T-helper 2 cell treated with Interferon-gamma antibody and Interleukin-4, amounts not matched to agents 5 μg/mL and 100 μg/mL, for 36 hours (primary cell): ENCODE measurements at regions not wholly inside any gene's neighbourhood (a gene's known extent, or its start where the extent isn't known, plus 50 kb on each side); places are given as distances from the start of the nearest gene placed in this dataset.

ENCODE experiments used
- DNase-seq: peaks from one replicate; pipeline ENCODE4 v3.0.0; 2021; ENCODE audit warnings: low spot score
- H3K27ac Mint-ChIP-seq: one replicate; pipeline ENCODE4 v1.8.0; 2021; ENCODE audit warnings: mild to moderate bottlenecking, mixed read lengths
- H3K27me3 Mint-ChIP-seq: one replicate; pipeline ENCODE4 v1.8.0; 2021; ENCODE audit warnings: low read depth, mixed read lengths
- H3K36me3 Mint-ChIP-seq: one replicate; pipeline ENCODE4 v1.8.0; 2021; ENCODE audit warnings: low read depth, mixed read lengths
- H3K4me1 Mint-ChIP-seq: one replicate; pipeline ENCODE4 v1.8.0; 2021; ENCODE audit warnings: low read depth, mixed read lengths
- H3K4me3 Mint-ChIP-seq: one replicate; pipeline ENCODE4 v1.8.0; 2022; ENCODE audit warnings: mild to moderate bottlenecking, moderate library complexity, mixed read lengths
- H3K9me3 Mint-ChIP-seq: one replicate; pipeline ENCODE4 v1.8.0; 2021; ENCODE audit warnings: mixed read lengths

DNA sequence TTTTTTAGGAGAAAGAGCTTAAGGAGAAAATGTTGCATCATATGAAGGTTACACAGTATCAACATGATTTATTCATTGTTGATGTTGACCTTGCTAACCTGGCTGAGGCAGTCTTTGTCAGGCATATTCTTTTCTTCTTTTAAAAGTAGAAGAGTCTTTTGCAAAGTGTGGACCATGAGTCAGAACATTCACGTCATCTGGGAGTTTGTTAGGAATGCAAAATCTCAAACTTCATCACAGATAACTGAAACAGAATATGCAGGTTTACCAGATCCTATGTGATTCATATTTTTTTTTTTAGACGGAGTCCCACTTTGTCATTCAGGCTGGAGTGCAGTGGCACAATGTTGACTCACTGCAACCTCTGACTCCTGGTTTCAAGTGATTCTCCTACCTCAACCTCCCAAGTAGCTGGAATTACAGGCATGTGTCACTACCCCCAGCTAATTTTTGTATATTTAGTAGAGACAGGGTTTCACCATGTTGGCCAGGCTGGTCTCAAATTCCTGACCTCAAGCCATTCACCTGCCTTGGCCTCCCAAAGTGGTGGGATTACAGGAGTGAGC, 530.4 kb upstream of the BTBD3 start:
- Mint-ChIP-seq H3K4me3 (no peak overlapping the region), H3K27ac (no peak overlapping the region), H3K9me3 (peaks cover 4% of the 10 kb centered on the region), H3K36me3 (no peaks in the 10 kb centered on the region), H3K4me1 (no peaks in the 10 kb centered on the region), H3K27me3 (no peaks in the 10 kb centered on the region)
- no peak for DNase-seq

DNA sequence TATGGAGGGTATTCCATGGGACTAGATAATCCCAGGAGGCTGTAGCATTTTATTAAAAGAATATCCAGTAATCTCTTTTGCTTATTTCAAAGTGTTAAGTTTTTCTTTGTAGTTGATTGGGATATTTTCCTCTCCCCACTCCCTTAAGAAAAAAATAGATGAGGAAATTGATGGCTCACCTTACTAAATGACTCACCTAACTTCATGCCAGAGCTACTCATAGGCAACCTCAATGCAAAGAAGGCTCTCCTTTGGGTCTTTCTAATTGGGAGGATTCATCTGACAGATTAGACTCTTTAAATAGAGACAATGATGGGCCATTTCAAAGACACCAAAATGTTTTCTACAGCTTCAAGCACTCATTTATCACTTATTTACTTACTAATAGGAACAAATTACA, 528.5 kb upstream of the BTBD3 start:
- no peaks in the 10 kb centered on the region for H3K9me3 Mint-ChIP-seq
- DNase-seq, result no peak
- H3K36me3 Mint-ChIP-seq, result no peaks in the 10 kb centered on the region
- H3K4me1 Mint-ChIP-seq, result no peaks in the 10 kb centered on the region
- H3K27ac Mint-ChIP-seq, result no peak overlapping the region
- no peaks in the 10 kb centered on the region for H3K27me3 Mint-ChIP-seq
- H3K4me3 Mint-ChIP-seq, result no peak overlapping the region

DNA sequence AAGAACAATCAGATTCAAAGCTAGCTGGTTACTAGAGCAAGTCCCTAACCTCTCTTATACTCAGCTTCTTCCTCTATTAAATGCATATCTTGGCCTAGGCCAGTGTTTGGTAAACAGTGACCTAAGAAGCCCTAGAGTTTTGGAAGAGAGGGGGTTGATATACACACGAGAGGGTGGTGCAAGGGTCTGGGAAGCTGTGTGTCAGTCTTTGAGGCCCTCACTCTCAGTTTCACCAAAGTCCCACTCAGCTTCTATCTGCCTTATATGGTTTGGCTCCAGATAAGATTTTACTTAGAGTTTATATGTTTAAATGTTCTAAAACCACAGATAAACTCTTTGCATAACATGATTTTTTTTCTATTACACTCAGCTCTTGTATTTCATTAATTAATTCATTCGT, 526.1 kb upstream of the BTBD3 start:
- no peak for DNase-seq
- H3K4me3 Mint-ChIP-seq, result no peak overlapping the region
- H3K27ac Mint-ChIP-seq, result no peak overlapping the region
- H3K36me3 Mint-ChIP-seq, result no peaks in the 10 kb centered on the region
- H3K4me1 Mint-ChIP-seq, result no peaks in the 10 kb centered on the region
- H3K27me3 Mint-ChIP-seq, result no peaks in the 10 kb centered on the region
- H3K9me3 Mint-ChIP-seq, result no peaks in the 10 kb centered on the region

DNA sequence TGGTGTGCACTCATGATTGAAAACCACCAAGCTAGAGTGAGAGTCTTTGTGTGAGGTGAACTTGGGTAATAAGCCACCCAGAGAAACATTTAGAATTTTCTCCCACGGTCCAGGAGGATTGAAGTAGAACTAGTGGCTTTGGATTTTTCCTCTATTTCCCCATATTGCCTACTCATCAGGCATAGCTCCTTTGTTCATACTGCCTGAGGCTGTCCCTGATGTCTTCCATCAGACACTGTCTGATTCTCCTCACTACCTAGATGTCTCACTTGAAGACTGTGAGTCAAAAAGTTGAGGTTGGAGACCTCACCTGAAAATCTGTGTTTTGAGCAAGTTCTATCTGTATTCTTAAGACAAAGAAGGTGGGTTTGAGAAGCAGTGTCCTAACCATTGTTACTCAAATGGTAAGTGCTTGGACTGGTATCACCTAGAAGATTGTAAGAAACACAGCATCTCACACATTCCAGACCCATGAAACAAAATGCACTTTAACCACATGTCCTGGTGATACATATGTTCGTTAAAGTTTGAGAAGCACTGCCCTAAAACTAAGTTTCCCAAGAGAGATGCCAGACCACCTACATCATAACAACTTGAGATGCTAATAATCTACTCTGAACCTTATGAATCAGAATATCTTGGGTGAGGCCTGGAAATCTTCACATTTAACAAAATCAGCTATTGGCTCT, 523.4 kb upstream of the BTBD3 start:
- H3K27ac Mint-ChIP-seq, result no peak overlapping the region
- no peak overlapping the region for H3K4me3 Mint-ChIP-seq
- H3K27me3 Mint-ChIP-seq, result no peaks in the 10 kb centered on the region
- no peaks in the 10 kb centered on the region for H3K36me3 Mint-ChIP-seq
- no peaks in the 10 kb centered on the region for H3K4me1 Mint-ChIP-seq
- no peaks in the 10 kb centered on the region for H3K9me3 Mint-ChIP-seq
- no peak for DNase-seq

DNA sequence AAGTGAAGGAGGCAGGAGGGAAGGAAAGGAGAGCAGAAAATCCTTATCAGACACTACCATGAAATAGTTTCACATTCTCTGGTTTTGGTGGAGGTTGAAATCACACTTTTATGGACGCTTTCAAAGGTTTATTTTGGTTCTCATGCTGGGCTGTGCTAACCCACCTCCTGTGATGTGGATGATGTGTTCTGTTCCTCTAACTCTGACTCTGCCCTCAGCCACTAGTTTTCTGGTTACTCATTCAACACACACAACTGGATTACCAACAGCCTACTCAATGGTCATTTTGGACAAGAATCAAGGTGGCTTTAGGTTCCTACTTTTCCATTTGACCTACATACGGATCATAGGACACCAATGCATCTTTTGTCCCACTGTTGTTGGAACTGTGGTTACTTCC, 522.1 kb upstream of the BTBD3 start:
- no peak overlapping the region for H3K27ac Mint-ChIP-seq
- H3K4me3 Mint-ChIP-seq, result no peak overlapping the region
- no peaks in the 10 kb centered on the region for H3K9me3 Mint-ChIP-seq
- H3K4me1 Mint-ChIP-seq, result no peaks in the 10 kb centered on the region
- H3K36me3 Mint-ChIP-seq, result no peaks in the 10 kb centered on the region
- no peaks in the 10 kb centered on the region for H3K27me3 Mint-ChIP-seq
- no peak for DNase-seq

DNA sequence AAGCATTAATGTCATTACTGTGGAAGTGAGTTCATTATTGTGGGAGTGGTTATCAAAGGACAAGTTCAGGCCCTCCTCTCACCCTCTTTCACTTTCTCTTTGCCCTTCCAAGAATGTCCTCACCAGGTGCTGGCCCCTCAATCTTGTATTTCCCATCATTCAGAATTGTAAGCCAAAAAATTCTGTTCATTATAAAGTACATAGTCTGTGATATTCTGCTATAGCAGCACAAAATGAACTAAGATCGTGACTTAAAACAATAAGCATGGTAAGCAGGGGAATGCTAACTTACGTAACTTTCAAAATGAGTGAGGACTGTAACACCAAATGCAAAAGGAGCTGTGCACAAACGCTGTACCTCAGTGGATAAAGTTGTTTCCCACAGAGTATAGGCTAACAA, 515.7 kb upstream of the BTBD3 start:
- Mint-ChIP-seq H3K4me3 (no peak overlapping the region), H3K27ac (no peak overlapping the region), H3K36me3 (no peaks in the 10 kb centered on the region), H3K4me1 (no peaks in the 10 kb centered on the region), H3K9me3 (peaks cover 4% of the 10 kb centered on the region), H3K27me3 (no peaks in the 10 kb centered on the region)
- no peak for DNase-seq

DNA sequence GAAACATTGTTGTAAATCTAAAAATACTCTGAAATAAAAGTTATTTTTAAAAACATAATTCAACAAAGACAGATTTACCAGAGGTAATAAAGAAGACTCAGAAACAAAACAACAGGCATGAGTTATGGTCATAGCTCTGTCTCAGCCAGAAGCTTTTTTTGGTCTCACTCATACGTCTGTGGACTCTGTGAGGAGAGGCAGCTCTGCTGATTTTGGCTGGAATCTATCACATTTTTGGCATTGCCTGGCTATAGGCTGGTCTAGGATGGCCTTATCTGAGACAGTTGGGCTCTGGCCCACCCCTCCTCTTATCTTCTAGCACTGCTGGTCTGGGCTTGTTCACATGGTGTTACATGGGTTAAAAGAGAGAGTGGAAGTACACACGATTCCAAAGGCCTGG, 514.0 kb upstream of the BTBD3 start:
- peaks cover 4% of the 10 kb centered on the region for H3K9me3 Mint-ChIP-seq
- no peak overlapping the region for H3K4me3 Mint-ChIP-seq
- no peaks in the 10 kb centered on the region for H3K27me3 Mint-ChIP-seq
- no peaks in the 10 kb centered on the region for H3K4me1 Mint-ChIP-seq
- DNase-seq, result no peak
- no peak overlapping the region for H3K27ac Mint-ChIP-seq
- H3K36me3 Mint-ChIP-seq, result no peaks in the 10 kb centered on the region

DNA sequence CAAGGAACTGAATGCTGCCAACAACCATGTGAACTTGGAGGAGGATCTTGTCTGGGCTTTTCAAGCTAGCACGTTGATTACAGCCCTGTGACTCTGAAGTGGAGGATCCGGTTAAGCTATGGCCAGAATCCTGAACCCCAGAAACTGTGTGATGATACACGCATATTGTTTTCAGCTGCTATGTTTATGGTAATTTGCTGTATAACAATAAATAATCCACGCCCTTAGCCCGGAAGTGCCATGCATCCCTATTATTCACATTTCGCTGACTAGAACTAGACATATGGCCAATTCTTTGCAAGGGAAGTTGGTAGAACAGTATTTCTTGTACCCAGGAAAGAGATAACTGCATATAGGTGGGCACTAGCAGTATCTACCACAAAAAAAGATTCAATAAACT, 510.8 kb upstream of the BTBD3 start:
- peaks cover 4% of the 10 kb centered on the region for H3K9me3 Mint-ChIP-seq
- H3K4me3 Mint-ChIP-seq, result no peak overlapping the region
- H3K27ac Mint-ChIP-seq, result no peak overlapping the region
- no peak for DNase-seq
- no peaks in the 10 kb centered on the region for H3K36me3 Mint-ChIP-seq
- no peaks in the 10 kb centered on the region for H3K27me3 Mint-ChIP-seq
- H3K4me1 Mint-ChIP-seq, result no peaks in the 10 kb centered on the region

DNA sequence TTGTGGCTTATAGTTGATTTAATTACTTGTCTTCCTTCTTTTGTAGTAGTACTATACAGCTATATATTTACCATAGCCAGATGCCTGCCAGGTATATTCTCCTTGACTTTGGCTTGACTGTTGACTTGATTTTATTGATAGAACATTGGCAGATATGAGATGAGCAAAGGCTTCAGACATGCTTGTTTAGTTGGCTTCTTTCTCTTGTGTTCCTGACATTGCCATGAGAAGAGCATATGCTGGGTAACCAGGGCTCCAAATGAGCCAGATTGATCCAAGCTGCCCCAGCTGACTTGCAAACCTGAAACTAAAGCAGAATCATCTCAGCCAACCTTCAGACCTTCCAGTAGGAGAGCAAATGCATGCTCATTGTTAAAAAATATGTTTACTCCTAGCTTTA, 508.1 kb upstream of the BTBD3 start:
- Mint-ChIP-seq H3K4me1 (no peaks in the 10 kb centered on the region), H3K36me3 (no peaks in the 10 kb centered on the region), H3K9me3 (peaks cover 13% of the 10 kb centered on the region), H3K4me3 (no peak overlapping the region), H3K27ac (no peak overlapping the region), H3K27me3 (no peaks in the 10 kb centered on the region)
- no peak for DNase-seq

DNA sequence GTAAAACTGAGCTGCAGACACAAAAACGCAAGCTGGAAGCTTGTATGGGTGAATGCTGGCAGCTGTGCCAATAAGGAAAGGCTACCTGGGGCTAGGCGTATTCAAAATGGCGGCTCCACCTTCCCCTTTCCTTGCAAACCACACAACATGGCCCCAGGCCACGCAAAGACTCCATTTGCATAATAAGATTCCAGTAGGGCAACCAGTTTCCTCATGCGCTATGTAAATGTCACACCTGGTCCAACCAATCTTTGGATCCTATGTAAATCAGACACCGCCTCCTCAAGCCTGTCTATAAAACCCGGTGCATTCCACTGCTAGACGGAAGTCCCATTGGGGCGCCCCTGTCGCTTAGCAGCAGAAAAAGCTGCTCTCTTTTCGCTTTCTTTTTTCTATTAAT, 505.9 kb upstream of the BTBD3 start:
- Mint-ChIP-seq H3K27me3 (no peaks in the 10 kb centered on the region), H3K36me3 (no peaks in the 10 kb centered on the region), H3K27ac (no peak overlapping the region), H3K4me3 (no peak overlapping the region), H3K9me3 (peaks cover 10% of the 10 kb centered on the region), H3K4me1 (no peaks in the 10 kb centered on the region)
- DNase-seq, result no peak

DNA sequence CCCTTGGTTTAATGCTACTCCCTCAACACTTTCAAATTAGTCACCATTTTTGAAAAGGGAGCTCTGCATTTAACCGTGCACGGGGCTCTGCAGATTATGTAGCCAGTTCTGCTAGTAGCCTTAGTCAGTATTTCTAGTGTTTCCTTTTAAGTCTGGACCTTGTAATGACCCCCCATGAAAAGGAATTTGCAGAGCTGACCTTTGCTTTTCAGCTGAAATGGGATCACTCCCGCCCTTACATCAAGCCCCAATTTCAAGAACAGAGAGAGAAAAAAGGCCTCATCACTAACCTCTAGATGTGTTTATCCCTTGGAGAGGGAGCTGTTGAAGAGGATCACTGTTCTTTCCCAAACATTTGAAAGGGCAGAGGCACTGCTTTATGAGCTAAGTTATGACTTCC, 490.7 kb upstream of the BTBD3 start:
- H3K36me3 Mint-ChIP-seq, result no peaks in the 10 kb centered on the region
- peaks cover 7% of the 10 kb centered on the region for H3K9me3 Mint-ChIP-seq
- no peak overlapping the region for H3K4me3 Mint-ChIP-seq
- H3K4me1 Mint-ChIP-seq, result no peaks in the 10 kb centered on the region
- no peak overlapping the region for H3K27ac Mint-ChIP-seq
- no peak for DNase-seq
- H3K27me3 Mint-ChIP-seq, result no peaks in the 10 kb centered on the region

DNA sequence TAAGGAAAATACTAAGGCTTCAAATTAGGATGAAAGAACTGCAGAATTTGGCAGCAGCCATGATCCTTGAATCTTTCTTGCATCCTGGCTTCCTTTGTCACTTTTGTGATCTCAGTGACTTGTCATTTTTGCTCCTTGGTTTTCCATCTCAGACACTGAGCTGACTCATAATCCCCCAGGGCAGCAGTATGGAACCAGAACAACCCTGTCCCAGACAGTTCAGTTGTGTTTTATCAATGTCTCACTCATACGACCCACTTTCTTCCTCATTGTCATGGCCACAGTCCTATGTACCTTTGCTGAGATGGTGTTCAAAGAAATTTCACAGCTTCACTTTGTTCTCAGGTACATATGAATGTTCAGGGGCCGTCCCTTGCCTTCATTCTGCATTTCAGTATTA, 488.5 kb upstream of the BTBD3 start:
- DNase-seq, result no peak
- Mint-ChIP-seq H3K36me3 (no peaks in the 10 kb centered on the region), H3K4me1 (no peaks in the 10 kb centered on the region), H3K9me3 (peaks cover 7% of the 10 kb centered on the region), H3K27me3 (no peaks in the 10 kb centered on the region), H3K27ac (no peak overlapping the region), H3K4me3 (no peak overlapping the region)

DNA sequence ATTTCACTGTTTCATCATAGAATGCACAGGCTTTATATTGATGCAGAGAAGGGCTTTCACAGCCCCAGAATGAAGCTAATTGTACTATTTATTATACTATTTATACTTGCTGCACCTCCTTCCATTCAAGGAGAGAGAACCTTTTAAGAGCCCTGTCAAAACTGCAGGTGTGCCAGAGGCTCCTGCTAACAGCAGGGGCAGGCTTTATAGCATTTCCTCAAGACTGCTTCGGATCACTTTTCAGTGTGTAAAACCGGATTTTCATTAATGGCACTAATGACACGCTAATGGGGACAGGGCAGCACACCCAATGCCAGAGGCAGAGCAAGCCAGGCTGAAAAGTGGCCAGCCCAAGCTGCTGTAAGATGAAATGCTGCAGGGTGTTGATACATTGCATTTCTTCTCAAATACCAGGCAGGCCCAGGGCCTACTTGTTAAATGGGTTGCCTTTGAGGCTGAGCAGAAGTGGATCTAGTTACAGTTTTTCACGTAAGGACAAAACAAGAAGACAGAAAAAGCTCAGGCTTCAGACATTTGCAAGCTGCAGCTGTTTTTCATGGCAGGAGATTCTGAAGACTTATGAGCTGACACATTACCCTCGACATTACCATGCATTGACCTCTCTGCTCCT, 487.7 kb upstream of the BTBD3 start:
- DNase-seq, result no peak
- Mint-ChIP-seq H3K4me1 (no peaks in the 10 kb centered on the region), H3K27me3 (no peaks in the 10 kb centered on the region), H3K27ac (no peak overlapping the region), H3K36me3 (no peaks in the 10 kb centered on the region), H3K4me3 (no peak overlapping the region), H3K9me3 (peaks cover 15% of the 10 kb centered on the region)

DNA sequence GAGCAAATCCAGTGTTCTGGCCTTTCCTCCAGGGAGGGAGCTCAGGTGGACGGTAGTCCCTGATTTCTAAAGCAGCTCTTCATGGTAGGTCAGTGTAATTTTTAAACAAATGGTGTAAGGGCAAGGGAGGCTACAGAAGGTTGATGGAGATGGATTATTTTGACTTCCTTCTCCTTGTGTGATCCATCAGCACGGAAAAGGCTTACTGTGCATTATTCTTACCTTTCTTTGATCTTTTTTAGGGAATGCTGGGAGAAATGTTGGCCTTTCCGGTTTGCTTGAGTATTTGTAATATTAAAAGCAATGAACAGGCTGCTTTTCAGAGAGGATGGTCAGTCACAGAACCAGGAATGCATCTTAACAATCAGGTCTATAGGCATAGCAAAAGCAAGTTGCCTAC, 487.0 kb upstream of the BTBD3 start:
- H3K4me3 Mint-ChIP-seq, result no peak overlapping the region
- no peak for DNase-seq
- peaks cover 20% of the 10 kb centered on the region for H3K9me3 Mint-ChIP-seq
- H3K27me3 Mint-ChIP-seq, result no peaks in the 10 kb centered on the region
- H3K27ac Mint-ChIP-seq, result no peak overlapping the region
- H3K4me1 Mint-ChIP-seq, result no peaks in the 10 kb centered on the region
- H3K36me3 Mint-ChIP-seq, result no peaks in the 10 kb centered on the region

DNA sequence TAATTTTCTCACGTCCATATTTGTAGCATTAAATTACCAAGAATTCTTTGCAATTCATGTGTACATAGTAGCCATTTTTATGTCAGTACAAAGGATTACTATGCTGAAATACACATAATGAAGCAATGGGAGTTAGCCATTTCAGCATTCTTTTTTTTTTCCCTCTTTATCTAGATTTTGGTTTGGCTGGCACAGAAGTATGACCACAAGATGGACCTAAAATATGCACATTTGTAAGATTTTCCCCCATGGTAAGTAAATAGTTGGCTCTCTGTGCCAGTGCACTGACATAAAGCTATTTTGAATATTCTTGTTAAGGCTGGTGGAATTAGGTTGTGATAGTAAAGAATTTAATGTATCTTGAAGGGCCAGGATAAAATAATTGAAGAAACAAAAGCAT, 486.1 kb upstream of the BTBD3 start:
- no peak overlapping the region for H3K27ac Mint-ChIP-seq
- H3K36me3 Mint-ChIP-seq, result no peaks in the 10 kb centered on the region
- no peak overlapping the region for H3K4me3 Mint-ChIP-seq
- no peaks in the 10 kb centered on the region for H3K27me3 Mint-ChIP-seq
- no peaks in the 10 kb centered on the region for H3K4me1 Mint-ChIP-seq
- no peak for DNase-seq
- H3K9me3 Mint-ChIP-seq, result peaks cover 25% of the 10 kb centered on the region
